ENCODE measurements at regions not wholly inside any gene's neighbourhood (a gene's known extent, or its start where the extent isn't known, plus 50 kb on each side); places are given as distances from the start of the nearest gene placed in this dataset.

DNA sequence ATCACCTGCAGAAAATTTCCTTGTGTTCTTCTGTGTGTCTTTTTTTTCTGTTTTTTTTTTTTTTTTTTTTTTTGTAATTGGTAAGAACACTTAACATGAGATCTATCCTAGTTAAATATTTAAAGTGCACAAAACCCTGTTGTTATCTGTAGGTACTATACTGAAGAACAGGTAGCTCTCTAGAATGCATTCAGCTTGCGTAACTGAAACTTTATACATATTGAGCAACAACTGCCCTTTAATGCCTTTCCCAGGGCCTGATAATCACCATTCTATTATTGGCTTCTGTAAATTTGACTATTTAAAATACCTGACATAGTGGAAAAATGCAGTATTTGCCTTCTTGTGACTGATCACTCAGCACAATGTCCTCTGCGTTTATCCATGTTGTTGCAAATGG, 701.8 kb downstream of the SUCLG1 start:
- H3K9me3 ChIP-seq (ENCODE audit: control insufficient read depth, insufficient read depth, low read depth, low read length), result no peaks in the 10 kb centered on the region
- TF ChIP-seq POLR2AphosphoS5 (IDR thresholded peaks at IDR 0.05; ENCODE audit: low read depth, low read length) (no peak), SIN3A (IDR thresholded peaks at IDR 0.05; ENCODE audit: borderline replicate concordance, insufficient read depth, low read depth, low read length) (no peak), CTCF (IDR thresholded peaks at IDR 0.05) (no peak), REST (IDR thresholded peaks at IDR 0.05; ENCODE audit: insufficient read depth in 1 of 2, low read depth in 2 of 2, low read length in 1 of 2) (no peak), TCF7L2 (IDR thresholded peaks at IDR 0.05; ENCODE audit: low read depth, low read length) (no peak)
- ChIA-PET POLR2A (no interaction called here), CTCF (no interaction called here)
- H3K4me1 ChIP-seq (ENCODE audit: control insufficient read depth, insufficient read depth, low read length), result no peaks in the 10 kb centered on the region
- H3K27ac ChIP-seq (ENCODE audit: low read length), result no peak overlapping the region
- no peaks in the 10 kb centered on the region for H3K36me3 ChIP-seq (ENCODE audit: control insufficient read depth, insufficient read depth, low read length)
- in situ Hi-C loops (cut with HindIII; ENCODE audit: low pct_unique_long_range_greater_than_20kb, low sequenced_read_pairs) (no loop called here), intact Hi-C loops (cut with micrococcal nuclease; ENCODE audit: unreplicated experiment) (no loop called here)
- ATAC-seq, result no peak
- no peak overlapping the region for H3K4me3 ChIP-seq (ENCODE audit: low read depth in 2 of 2, low read length in 2 of 2)
- DNase-seq (ENCODE audit: low read depth, low spot score), result no peak
- H3K27me3 ChIP-seq (ENCODE audit: control insufficient read depth, insufficient read depth, low read length), result no peaks in the 10 kb centered on the region
- no TSS peak for BruUV-seq (replicated peaks)

- in situ Hi-C loops (cut with HindIII; ENCODE audit: low pct_unique_long_range_greater_than_20kb, low sequenced_read_pairs) (no loop called here), intact Hi-C loops (cut with micrococcal nuclease; ENCODE audit: unreplicated experiment) (no loop called here)
- no peak for ATAC-seq
- no peaks in the 10 kb centered on the region for H3K9me3 ChIP-seq (ENCODE audit: control insufficient read depth, insufficient read depth, low read depth, low read length)
- no peak for TF ChIP-seq TCF7L2 (IDR thresholded peaks at IDR 0.05; ENCODE audit: low read depth, low read length)
- no peak for TF ChIP-seq SIN3A (IDR thresholded peaks at IDR 0.05; ENCODE audit: borderline replicate concordance, insufficient read depth, low read depth, low read length)
- no peak for TF ChIP-seq POLR2AphosphoS5 (IDR thresholded peaks at IDR 0.05; ENCODE audit: low read depth, low read length)
- no peak for TF ChIP-seq REST (IDR thresholded peaks at IDR 0.05; ENCODE audit: insufficient read depth in 1 of 2, low read depth in 2 of 2, low read length in 1 of 2)
- POLR2A ChIA-PET, result no interaction called here
- H3K27ac ChIP-seq (ENCODE audit: low read length), result no peak overlapping the region
- H3K4me3 ChIP-seq (ENCODE audit: low read depth in 2 of 2, low read length in 2 of 2), result no peak overlapping the region
- no peaks in the 10 kb centered on the region for H3K4me1 ChIP-seq (ENCODE audit: control insufficient read depth, insufficient read depth, low read length)
- no peaks in the 10 kb centered on the region for H3K27me3 ChIP-seq (ENCODE audit: control insufficient read depth, insufficient read depth, low read length)
- BruUV-seq (replicated peaks), result no TSS peak
- CTCF ChIA-PET, result interaction anchor here (0.6 kb wide), 1 partner anchor 1520 kb away, joined by 3 read pairs; no protein-coding TSS in a partner anchor
- no peaks in the 10 kb centered on the region for H3K36me3 ChIP-seq (ENCODE audit: control insufficient read depth, insufficient read depth, low read length)
- DNase-seq (ENCODE audit: low read depth, low spot score), result no peak
Measured at GRCh38 chr2:83756219-83756618, 702.9 kb downstream of the SUCLG1 start.

All from Panc1 (cell line).